Stimulated activated CD8-positive, alpha-beta memory T cell treated with anti-CD3 and anti-CD28 coated beads, Interleukin-4, amount 100 ng/mL, for 4 hours (primary cell): ENCODE measurements at regions not wholly inside any gene's neighbourhood (a gene's known extent, or its start where the extent isn't known, plus 50 kb on each side); places are given as distances from the start of the nearest gene placed in this dataset.

ENCODE experiments used
- DNase-seq, 2 donors: peaks; one replicate each; pipeline ENCODE4 v3.0.0-alpha.2; 2020; ENCODE audit warnings: low read depth in 2 of 2, low spot score in 1 of 2

GRCh38 chr4:188534917-188535316, 395.7 kb downstream of the TRIML1 start:
- no peak for DNase-seq

GRCh38 chr4:188536826-188537225, 397.6 kb downstream of the TRIML1 start:
- DNase-seq = no peak

GRCh38 chr4:188550296-188550695, 411.1 kb downstream of the TRIML1 start:
- no peak for DNase-seq

GRCh38 chr4:188551156-188551555, 411.9 kb downstream of the TRIML1 start:
- no peak for DNase-seq

GRCh38 chr4:188552741-188553275, 413.6 kb downstream of the TRIML1 start:
- DNase-seq = no peak

GRCh38 chr4:188554413-188554812, 415.2 kb downstream of the TRIML1 start:
- DNase-seq = no peak

- no peak for DNase-seq
Observed at GRCh38 chr4:188573104-188573503, 433.9 kb downstream of the TRIML1 start.

GRCh38 chr4:188578657-188579056, 439.4 kb downstream of the TRIML1 start:
- DNase-seq = no peak

- no peak for DNase-seq
Observed at GRCh38 chr4:188596021-188596420, 456.8 kb downstream of the TRIML1 start.

GRCh38 chr4:188603646-188604045, 464.4 kb downstream of the TRIML1 start:
- no peak for DNase-seq

GRCh38 chr4:188606635-188607034, 467.4 kb downstream of the TRIML1 start:
- no peak for DNase-seq

- no peak for DNase-seq
Observed at GRCh38 chr4:188611143-188611542, 471.9 kb downstream of the TRIML1 start.

GRCh38 chr4:188612659-188613058, 473.4 kb downstream of the TRIML1 start:
- DNase-seq = no peak

- DNase-seq = no peak
Observed at GRCh38 chr4:188613976-188614375, 474.7 kb downstream of the TRIML1 start.

GRCh38 chr4:188619456-188620149, 480.4 kb downstream of the TRIML1 start:
- DNase-seq = no peak

GRCh38 chr4:188620608-188621007, 481.4 kb downstream of the TRIML1 start:
- no peak for DNase-seq

- no peak for DNase-seq
Observed at GRCh38 chr4:188623314-188623854, 484.1 kb downstream of the TRIML1 start.

GRCh38 chr4:188624370-188624769, 485.1 kb downstream of the TRIML1 start:
- no peak for DNase-seq

GRCh38 chr4:188627892-188628291, 488.7 kb downstream of the TRIML1 start:
- DNase-seq = no peak

- no peak for DNase-seq
Observed at GRCh38 chr4:188639479-188640100, 500.3 kb downstream of the TRIML1 start.

- DNase-seq = no peak
Observed at GRCh38 chr4:188647820-188648370, 508.7 kb downstream of the TRIML1 start.

GRCh38 chr4:188649635-188650034, 510.4 kb downstream of the TRIML1 start:
- DNase-seq = no peak
